GM12875 (cell line): ENCODE measurements at regions not wholly inside any gene's neighbourhood (a gene's known extent, or its start where the extent isn't known, plus 50 kb on each side); places are given as distances from the start of the nearest gene placed in this dataset.
"Not testable (repeated sequence)": the region's sequence is repeated elsewhere in the genome, so short reads cannot be mapped to it uniquely, and the experiment has no call there.

Source experiments
- H3K4me3 ChIP-seq: one replicate; pipeline ENCODE4 v1.5.1; 2011; ENCODE audit warnings: low read depth, low read length, control low read depth
- CTCF ChIP-seq: IDR thresholded peaks from 2 replicates; pipeline ENCODE4 v1.5.1; 2011; ENCODE audit warnings: low read depth, mild to moderate bottlenecking, control low read depth, inconsistent platforms, low read length, moderate library complexity, borderline replicate concordance; ENCODE audit not compliant: insufficient read depth

- not testable (repeated sequence) for H3K4me3 ChIP-seq
Observed at GRCh38 chr16:29265255-29265853, 141.2 kb downstream of the NPIPB11 start.

GRCh38 chr16:29264080-29264837 is 142.3 kb downstream of the NPIPB11 start:
- H3K4me3 ChIP-seq = not testable (repeated sequence)

GRCh38 chr16:29262725-29263124 is 143.8 kb downstream of the NPIPB11 start:
- H3K4me3 ChIP-seq = not testable (repeated sequence)

GRCh38 chr16:29261427-29262248 is 144.9 kb downstream of the NPIPB11 start:
- H3K4me3 ChIP-seq = not testable (repeated sequence)

- H3K4me3 ChIP-seq = not testable (repeated sequence)
Observed at GRCh38 chr16:29260683-29261426, 145.7 kb downstream of the NPIPB11 start.

- H3K4me3 ChIP-seq = not testable (repeated sequence)
Observed at GRCh38 chr16:29259635-29260457, 146.7 kb downstream of the NPIPB11 start.

- H3K4me3 ChIP-seq = not testable (repeated sequence)
Observed at GRCh38 chr16:29258946-29259634, 147.4 kb downstream of the NPIPB11 start.

- not testable (repeated sequence) for H3K4me3 ChIP-seq
Observed at GRCh38 chr16:29257419-29258336, 148.8 kb downstream of the NPIPB11 start.

GRCh38 chr16:29256501-29256981 is 150.0 kb downstream of the NPIPB11 start:
- no peak overlapping the region for H3K4me3 ChIP-seq
- no peak for TF ChIP-seq CTCF

GRCh38 chr16:29255957-29256356 is 150.6 kb downstream of the NPIPB11 start:
- H3K4me3 ChIP-seq = not testable (repeated sequence)

GRCh38 chr16:29255496-29255796 is 151.1 kb downstream of the NPIPB11 start:
- not testable (repeated sequence) for H3K4me3 ChIP-seq
